PC-3 (cell line): ENCODE measurements at regions not wholly inside any gene's neighbourhood (a gene's known extent, or its start where the extent isn't known, plus 50 kb on each side); places are given as distances from the start of the nearest gene placed in this dataset.

Source experiments
- ATAC-seq: fragments of 200-7000 bp; cut with Tn5 transposase; 2 replicates; pipeline ENCODE4 v1.9.1; 2020; ENCODE audit warnings: mild to moderate bottlenecking, moderate library complexity
- BruUV-seq: library from RNA; stranded (reverse); fragments of 400-500 nt; replicated peaks from 2 replicates; lab custom pipeline; 2021; lab: Mats Ljungman, UMichigan
- CTCF ChIA-PET: fragments of 300-600 bp; sonication (Branson Sonifier 250); formaldehyde crosslinking; loops from one replicate; lab custom pipeline; 2022; ENCODE audit warnings: antibody characterized with exemption; lab: Charles Lee
- POLR2A ChIA-PET: fragments of 300-600 bp; sonication (Branson Sonifier 250); formaldehyde crosslinking; loops from one replicate; lab custom pipeline; 2022; ENCODE audit warnings: antibody characterized with exemption; ENCODE audit not compliant: unreplicated experiment; lab: Charles Lee
- DNase-seq: peaks from one replicate; pipeline ENCODE4 v3.0.0-alpha.2; 2015
- H2AFZ ChIP-seq: fragments of 300-600 bp; sonication (generic); 2 replicates; pipeline ENCODE4 v1.6.0; 2016; ENCODE audit warnings: antibody characterized with exemption, low read length
- H3F3A ChIP-seq: fragments of 300-600 bp; sonication (generic); one replicate; pipeline ENCODE4 v1.6.0; 2017; ENCODE audit warnings: antibody characterized with exemption, low read length, control low read depth, mild to moderate bottlenecking; ENCODE audit not compliant: unreplicated experiment
- H3K27ac ChIP-seq: fragments of 300-600 bp; sonication (generic); 2 replicates; pipeline ENCODE4 v1.5.1; 2016; ENCODE audit warnings: mild to moderate bottlenecking, low read length
- H3K27me3 ChIP-seq: fragments of 300-600 bp; sonication (generic); 2 replicates; pipeline ENCODE4 v1.6.1; 2016; ENCODE audit warnings: low read length, mixed read lengths
- H3K36me3 ChIP-seq: fragments of 300-600 bp; sonication (generic); 2 replicates; pipeline ENCODE4 v1.6.1; 2016; ENCODE audit warnings: low read depth, mixed run types, low read length, mixed read lengths
- H3K4me1 ChIP-seq: fragments of 300-600 bp; sonication (generic); 2 replicates; pipeline ENCODE4 v1.5.1; 2016; ENCODE audit warnings: low read length; ENCODE audit not compliant: insufficient read depth
- H3K4me2 ChIP-seq: fragments of 300-600 bp; sonication (generic); 2 replicates; pipeline ENCODE4 v1.6.0; 2016; ENCODE audit warnings: low read length
- H3K4me3 ChIP-seq: fragments of 300-600 bp; sonication (generic); 2 replicates; pipeline ENCODE4 v1.5.1; 2016; ENCODE audit warnings: mild to moderate bottlenecking, low read length, mixed read lengths
- H3K79me2 ChIP-seq: fragments of 300-600 bp; sonication (generic); 2 replicates; pipeline ENCODE4 v1.6.1; 2017; ENCODE audit warnings: low read length, mixed read lengths
- H3K9ac ChIP-seq: fragments of 300-600 bp; sonication (generic); 2 replicates; pipeline ENCODE4 v1.6.0; 2016; ENCODE audit warnings: mild to moderate bottlenecking, low read length
- H3K9me2 ChIP-seq: fragments of 300-600 bp; sonication (generic); replicated peaks from 2 replicates; pipeline ENCODE4 v1.6.1; 2016; ENCODE audit warnings: mixed run types, low read length, mixed read lengths
- H3K9me3 ChIP-seq: fragments of 300-600 bp; sonication (generic); 2 replicates; pipeline ENCODE4 v1.6.1; 2016; ENCODE audit warnings: low read length, mixed read lengths
- H4K20me1 ChIP-seq: fragments of 300-600 bp; sonication (generic); 2 replicates; pipeline ENCODE4 v1.6.1; 2016; ENCODE audit warnings: low read length, mixed read lengths
- EZH2 ChIP-seq: fragments of 300-600 bp; sonication (generic); IDR thresholded peaks from one replicate; pipeline ENCODE4 v1.6.1; 2017; ENCODE audit warnings: antibody characterized with exemption, mild to moderate bottlenecking, low read length; ENCODE audit not compliant: unreplicated experiment
- EZH2phosphoT487 ChIP-seq: fragments of 300-600 bp; sonication (generic); IDR thresholded peaks from 2 replicates; pipeline ENCODE4 v1.6.1; 2018; ENCODE audit warnings: mild to moderate bottlenecking, antibody characterized with exemption, low read length, borderline replicate concordance
- intact Hi-C: fragments of 100-400 bp; cut with micrococcal nuclease; formaldehyde crosslinking; loops from 2 replicates; pipeline ENCODE4 v1.9.0; 2023
- TF ChIP-seq, protein P1 (sequence below): fragments of 300-600 bp; sonication (generic); conservative IDR thresholded peaks from 2 replicates; pipeline ENCODE4 v1.5.1; 2017; ENCODE audit warnings: antibody characterized with exemption, low read depth, mild to moderate bottlenecking, low read length

GRCh38 chr9:7245976-7246580, 488.3 kb downstream of the KDM4C start:
- H4K20me1 ChIP-seq = no peaks in the 10 kb centered on the region
- intact Hi-C loops = no loop called here
- no peak overlapping the region for H3K27ac ChIP-seq
- no peak overlapping the region for H3K9ac ChIP-seq
- no peak for TF ChIP-seq EZH2phosphoT487
- TF ChIP-seq EZH2 = no peak
- TF ChIP-seq, protein P1, sequence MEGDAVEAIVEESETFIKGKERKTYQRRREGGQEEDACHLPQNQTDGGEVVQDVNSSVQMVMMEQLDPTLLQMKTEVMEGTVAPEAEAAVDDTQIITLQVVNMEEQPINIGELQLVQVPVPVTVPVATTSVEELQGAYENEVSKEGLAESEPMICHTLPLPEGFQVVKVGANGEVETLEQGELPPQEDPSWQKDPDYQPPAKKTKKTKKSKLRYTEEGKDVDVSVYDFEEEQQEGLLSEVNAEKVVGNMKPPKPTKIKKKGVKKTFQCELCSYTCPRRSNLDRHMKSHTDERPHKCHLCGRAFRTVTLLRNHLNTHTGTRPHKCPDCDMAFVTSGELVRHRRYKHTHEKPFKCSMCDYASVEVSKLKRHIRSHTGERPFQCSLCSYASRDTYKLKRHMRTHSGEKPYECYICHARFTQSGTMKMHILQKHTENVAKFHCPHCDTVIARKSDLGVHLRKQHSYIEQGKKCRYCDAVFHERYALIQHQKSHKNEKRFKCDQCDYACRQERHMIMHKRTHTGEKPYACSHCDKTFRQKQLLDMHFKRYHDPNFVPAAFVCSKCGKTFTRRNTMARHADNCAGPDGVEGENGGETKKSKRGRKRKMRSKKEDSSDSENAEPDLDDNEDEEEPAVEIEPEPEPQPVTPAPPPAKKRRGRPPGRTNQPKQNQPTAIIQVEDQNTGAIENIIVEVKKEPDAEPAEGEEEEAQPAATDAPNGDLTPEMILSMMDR = no peak
- H3K9me3 ChIP-seq = no peaks in the 10 kb centered on the region
- H3K9me2 ChIP-seq = no peaks in the 10 kb centered on the region
- ATAC-seq (no peak), DNase-seq (no peak)
- no peak overlapping the region for H3K4me2 ChIP-seq
- no peaks in the 10 kb centered on the region for H3K36me3 ChIP-seq
- CTCF ChIA-PET = no interaction called here
- POLR2A ChIA-PET = no interaction called here
- H3K4me3 ChIP-seq = no peak overlapping the region
- no peaks in the 10 kb centered on the region for H3K79me2 ChIP-seq
- 0 out of 2 replicates have a peak, but pooled peaks cover 8% of the 10 kb centered on the region for H3K4me1 ChIP-seq
- H3F3A ChIP-seq = no peaks in the 10 kb centered on the region
- BruUV-seq = no TSS peak
- no peaks in the 10 kb centered on the region for H3K27me3 ChIP-seq
- no peak overlapping the region for H2AFZ ChIP-seq

GRCh38 chr9:7243838-7244237, 486.1 kb downstream of the KDM4C start:
- no peak for DNase-seq
- no peak overlapping the region for H3K9ac ChIP-seq
- H3K79me2 ChIP-seq = no peaks in the 10 kb centered on the region
- no peak overlapping the region for H3K4me3 ChIP-seq
- no peaks in the 10 kb centered on the region for H3K9me3 ChIP-seq
- no peaks in the 10 kb centered on the region for H3K36me3 ChIP-seq
- TF ChIP-seq EZH2phosphoT487 (no peak), EZH2 (no peak)
- TF ChIP-seq, protein P1 = no peak
- POLR2A ChIA-PET = interaction anchor here (0.6 kb wide), 1 partner anchor 58 kb away, joined by 3 read pairs; no protein-coding TSS in a partner anchor
- H3K4me1 ChIP-seq = no peaks in the 10 kb centered on the region
- H4K20me1 ChIP-seq = no peaks in the 10 kb centered on the region
- CTCF ChIA-PET = no interaction called here
- H3F3A ChIP-seq = no peaks in the 10 kb centered on the region
- no peak overlapping the region for H3K27ac ChIP-seq
- intact Hi-C loops = no loop called here
- no peaks in the 10 kb centered on the region for H3K9me2 ChIP-seq
- H2AFZ ChIP-seq = no peak overlapping the region
- H3K4me2 ChIP-seq = no peak overlapping the region
- no TSS peak for BruUV-seq
- ATAC-seq = no peak
- H3K27me3 ChIP-seq = no peaks in the 10 kb centered on the region

- Histone ChIP-seq H3K36me3 (no peaks in the 10 kb centered on the region), H3K79me2 (no peaks in the 10 kb centered on the region), H3K4me2 (no peak overlapping the region), H3F3A (no peaks in the 10 kb centered on the region), H3K9me2 (no peaks in the 10 kb centered on the region), H3K4me3 (no peak overlapping the region), H3K9me3 (no peaks in the 10 kb centered on the region), H4K20me1 (no peaks in the 10 kb centered on the region), H2AFZ (no peak overlapping the region), H3K4me1 (no peaks in the 10 kb centered on the region), H3K9ac (no peak overlapping the region), H3K27ac (no peak overlapping the region), H3K27me3 (no peaks in the 10 kb centered on the region)
- ChIA-PET POLR2A (no interaction called here), CTCF (no interaction called here)
- TF ChIP-seq EZH2 = no peak
- TF ChIP-seq EZH2phosphoT487 = no peak
- no TSS peak for BruUV-seq
- ATAC-seq = no peak
- no peak for DNase-seq
- intact Hi-C loops = no loop called here
Observed at GRCh38 chr9:7242126-7242525, 484.4 kb downstream of the KDM4C start.
